LoVo (cell line): ENCODE measurements at regions not wholly inside any gene's neighbourhood (a gene's known extent, or its start where the extent isn't known, plus 50 kb on each side); places are given as distances from the start of the nearest gene placed in this dataset.

Experiments
- DNase-seq: peaks from one replicate; pipeline ENCODE4 v3.0.0-alpha.2; 2016; ENCODE audit warnings: low spot score

DNA sequence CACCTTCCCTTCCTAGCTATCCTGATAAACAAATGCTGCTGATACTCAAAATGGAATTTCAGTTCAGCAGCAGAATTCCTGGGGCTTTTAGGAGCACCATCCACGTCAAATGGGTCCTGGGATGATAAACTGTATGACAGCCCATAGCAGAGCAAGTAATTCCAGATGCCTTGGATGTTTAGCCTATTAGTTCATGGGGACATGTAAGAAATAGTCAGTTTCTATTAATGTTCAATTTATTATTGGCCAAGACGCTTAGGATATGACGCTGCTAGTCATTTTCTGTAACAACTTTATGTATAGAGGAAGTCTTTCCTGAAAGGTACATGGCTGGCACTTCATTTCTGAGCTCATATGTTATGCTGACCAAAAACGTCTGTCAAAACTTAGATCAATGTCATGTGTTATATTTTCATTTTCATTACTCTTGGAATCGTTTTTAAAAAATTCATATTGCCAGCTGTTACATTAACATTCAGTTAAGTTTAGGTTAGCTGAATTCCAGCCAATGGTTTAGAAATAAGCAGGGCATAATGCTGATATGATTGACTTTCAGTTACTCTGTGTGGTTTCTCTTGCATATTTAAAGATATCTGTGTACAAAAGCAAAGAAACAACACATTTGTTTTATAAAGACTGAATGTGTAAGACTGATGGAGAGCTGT lies 243.8 kb downstream of the CSNK1G3 start:
- no peak for DNase-seq

DNA sequence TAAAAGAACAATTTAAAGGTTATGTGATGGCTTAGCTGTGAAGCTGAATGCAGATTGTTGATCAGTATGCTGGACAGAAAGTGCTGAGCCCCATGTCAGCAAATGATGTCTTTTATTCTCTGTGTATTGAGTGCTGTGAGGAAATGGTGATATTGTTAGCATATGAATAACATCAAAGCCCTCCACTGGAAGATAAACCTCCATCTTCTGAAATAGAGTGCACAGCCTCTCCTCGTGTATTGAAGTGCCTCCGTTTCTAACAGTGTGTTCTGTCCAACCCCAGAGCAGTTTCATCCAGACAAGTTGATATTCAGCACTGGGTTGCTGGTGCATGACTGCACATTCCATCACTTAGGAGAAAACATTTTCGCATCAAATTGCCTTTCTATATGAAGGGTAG lies 242.9 kb downstream of the CSNK1G3 start:
- no peak for DNase-seq

DNA sequence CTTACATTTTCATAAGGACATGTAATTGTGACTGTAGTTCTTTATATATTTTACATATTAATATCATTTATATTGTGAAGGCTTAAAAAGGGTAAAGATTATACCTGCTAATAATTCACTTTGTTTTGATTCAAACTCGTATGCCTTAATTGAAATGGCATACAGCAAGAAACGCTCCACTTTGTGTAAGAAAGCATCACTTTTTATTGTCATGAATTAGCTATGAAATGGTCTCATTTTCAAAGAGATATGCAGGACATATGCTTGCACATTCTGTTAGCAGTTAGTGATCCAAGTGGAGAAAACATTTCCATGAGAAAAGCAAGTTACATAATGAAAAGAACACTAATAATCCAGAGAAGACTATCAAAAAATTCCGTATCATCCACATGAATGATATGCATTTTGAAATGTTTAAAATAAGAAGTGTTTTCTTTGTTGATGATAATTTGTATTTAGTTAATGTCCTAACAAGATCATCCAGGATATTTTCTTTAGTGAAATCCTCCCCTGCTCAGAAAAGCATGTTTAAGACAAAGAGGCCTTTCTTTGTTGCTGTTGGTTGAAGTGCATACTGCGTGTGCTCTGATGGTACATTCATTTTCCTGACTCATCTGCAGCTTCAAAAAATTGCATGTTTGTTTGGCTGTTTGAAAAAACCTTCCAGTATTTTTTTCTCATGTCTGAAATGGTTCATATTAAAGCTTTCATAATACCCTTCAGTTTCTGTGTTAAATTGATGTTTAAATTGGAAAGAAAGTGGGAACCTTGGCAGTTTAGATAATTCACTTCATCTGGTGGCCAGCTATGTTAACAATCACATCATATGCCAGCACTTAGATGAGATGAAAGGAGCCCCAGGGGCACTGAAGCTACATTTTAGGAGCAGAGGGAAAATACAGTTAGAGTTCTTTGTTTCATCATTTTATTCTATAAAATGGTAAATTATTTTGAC lies 242.2 kb downstream of the CSNK1G3 start:
- no peak for DNase-seq

DNA sequence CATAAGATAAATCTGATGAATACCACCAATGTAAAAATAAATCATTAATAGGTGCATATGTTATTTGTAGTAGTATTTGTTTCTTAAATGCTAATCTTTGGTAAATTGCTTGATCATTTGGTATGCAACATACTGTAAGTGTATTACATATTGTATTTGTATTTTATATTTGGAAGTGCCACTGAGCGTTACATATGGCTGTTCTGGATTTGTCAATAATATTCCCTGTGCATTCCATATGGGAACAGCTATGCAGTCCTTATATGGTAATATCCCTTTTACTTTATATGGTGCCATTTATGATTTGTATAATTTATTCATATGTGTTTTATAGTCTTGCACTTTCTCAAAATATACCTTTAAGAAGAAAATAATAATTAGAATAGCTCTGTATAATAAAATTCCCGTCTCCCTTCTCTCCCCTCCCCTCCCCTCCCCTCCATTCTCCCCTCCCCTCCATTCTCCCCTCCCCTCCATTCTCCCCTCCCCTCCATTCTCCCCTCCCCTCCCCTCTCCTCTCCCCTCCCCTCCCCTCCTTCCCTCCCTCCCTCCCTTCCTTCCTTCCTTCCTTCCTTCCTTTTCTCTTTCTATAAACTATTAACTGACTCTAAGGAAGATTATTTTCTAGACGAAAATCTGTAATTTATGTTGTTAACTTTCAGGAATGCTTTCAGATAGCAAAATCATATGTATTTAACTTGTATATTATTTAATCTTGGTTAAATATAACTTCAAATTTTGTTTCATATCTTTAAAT lies 241.4 kb downstream of the CSNK1G3 start:
- no peak for DNase-seq

DNA sequence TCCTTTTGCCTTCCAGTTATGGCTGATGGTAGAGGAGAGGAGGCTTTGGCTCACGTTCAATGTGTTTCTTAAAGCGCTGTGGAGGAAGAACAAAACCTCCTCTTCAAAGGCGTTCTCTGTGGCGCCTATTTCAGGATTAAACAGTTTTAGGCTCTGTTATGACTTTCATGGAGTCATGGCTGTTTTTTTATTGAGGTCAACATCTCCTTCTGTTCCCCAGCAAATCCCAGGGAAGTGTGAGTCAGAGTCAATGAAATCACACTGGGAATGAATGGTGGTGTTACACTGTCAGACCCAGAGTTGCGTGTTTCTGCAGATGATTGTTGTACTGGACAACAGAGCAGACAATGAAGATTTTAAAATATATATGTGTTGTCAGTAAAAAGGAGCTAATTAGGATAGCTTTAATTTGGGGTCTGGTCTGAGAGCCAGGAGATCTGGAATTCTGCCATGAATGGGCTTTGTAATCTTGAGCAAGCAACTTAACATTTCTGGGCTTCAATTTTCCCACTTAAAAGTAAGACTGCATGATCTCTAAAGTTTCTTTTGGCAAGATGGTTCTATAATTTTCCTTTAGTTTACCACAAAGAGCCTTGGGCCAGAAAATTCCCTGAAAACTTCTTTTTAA lies 240.7 kb downstream of the CSNK1G3 start:
- peak; percentile 25 for DNase-seq

DNA sequence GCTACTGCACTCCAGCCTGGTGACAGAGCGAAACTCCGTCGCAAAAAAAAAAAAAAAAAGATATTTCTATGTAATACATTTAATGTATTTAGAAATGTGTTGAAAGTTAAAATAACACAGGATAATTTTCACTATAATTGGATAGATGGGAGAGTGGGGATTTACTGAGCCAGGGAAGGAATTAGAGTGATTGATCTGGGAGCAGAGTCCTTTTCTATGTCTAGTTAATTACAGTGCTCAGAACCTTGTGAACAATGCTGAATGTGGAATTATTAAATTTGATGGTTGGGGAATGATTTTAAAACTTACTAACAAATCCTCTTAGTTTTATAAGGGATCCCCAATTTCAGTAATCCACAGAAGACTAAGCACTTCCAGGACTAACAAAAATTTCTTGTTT lies 239.7 kb downstream of the CSNK1G3 start:
- DNase-seq, result no peak

DNA sequence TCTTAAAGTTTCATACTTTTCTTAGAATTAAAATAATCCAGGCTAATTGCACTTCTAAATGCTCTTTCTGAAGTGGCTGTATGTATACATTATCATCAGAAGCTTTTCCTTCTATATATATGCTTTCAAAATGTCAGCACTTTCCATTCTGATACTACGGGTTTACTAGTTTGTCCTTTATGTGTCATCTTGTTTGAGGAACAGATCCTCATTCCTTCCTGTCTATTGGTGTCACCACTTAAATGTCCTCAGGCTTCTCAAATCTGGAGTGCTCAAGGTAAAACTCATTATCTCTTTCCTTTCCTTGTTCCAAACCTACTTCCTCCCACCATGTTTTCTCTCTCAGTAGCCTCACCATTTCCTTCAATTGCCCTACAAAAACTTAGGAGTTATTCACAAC lies 236.3 kb downstream of the CSNK1G3 start:
- DNase-seq, result no peak

DNA sequence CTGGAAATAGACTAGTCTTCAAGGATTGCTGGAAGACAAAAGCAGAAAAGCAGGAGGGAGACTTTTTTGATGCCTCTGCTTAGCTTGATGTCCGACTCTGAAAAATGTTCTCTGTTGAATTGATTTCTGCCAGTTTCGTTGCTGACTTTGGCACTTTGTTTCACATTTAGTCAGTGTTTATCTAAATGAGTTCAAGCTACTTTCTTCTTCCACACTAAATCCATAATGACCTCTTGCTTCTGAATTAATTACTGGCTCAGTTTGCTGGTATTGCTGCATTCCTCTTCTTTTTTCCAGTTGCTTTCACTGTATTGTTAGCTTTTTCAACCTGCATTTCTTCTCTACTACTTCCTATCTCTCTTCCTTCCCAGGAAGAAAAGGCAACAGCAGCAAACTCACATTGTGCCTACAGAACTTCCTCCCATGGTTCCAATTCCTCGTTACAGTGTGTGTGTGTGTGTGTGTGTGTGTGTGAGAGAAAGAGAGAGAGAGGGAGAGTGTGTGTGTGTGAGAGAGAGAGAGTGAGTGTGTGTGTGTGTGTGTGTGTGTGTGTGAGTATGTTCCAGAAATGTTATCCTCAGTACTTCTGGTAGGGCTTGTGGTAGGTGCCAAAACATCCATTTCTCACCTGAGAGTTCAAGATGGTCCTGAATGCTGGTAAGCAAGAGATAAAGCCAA lies 234.8 kb downstream of the CSNK1G3 start:
- no peak for DNase-seq

DNA sequence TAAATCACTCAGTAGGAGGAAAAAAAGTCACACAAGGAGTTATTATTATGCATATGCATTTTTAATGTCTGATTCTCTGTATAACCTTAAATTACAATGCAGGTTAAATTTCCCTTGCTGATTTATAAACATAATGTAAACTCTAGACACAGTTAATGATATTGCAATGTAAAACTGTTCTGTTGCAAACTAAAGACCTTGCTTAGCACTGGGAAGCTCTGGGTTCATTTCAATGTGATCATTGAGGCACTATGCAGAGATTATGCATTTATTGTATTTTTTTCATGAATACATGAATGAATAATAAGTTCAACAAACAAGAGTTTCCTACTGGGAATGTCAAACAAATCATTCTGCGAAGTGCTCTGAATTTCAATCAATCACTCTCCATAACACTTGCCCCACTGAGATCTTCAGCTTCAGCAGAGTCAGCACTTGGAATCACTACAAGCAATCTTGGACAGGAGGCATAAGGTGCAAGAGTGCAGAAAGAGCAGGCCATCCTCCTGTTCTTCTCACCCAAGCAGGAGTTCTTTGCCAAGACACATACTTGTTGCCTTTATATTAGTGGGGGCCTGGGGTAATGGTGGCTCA lies 232.1 kb downstream of the CSNK1G3 start:
- no peak for DNase-seq

DNA sequence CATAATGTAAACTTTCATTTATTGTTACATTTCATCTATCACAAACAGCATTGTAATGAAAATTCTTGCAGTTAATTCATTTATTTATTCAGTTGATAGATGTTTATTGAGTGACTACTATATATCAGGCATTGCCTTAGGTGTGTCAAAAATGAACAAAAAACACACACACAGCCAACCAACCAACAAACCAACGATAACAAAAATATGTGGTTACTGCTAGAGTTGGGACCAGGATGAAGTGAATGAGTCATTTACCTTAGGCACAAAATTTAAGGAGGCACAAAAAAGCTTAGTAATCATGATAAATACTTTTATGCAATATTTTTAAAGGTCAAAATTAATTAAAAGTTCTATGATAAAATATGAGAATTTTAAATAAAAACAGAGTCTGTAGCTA lies 223.4 kb downstream of the CSNK1G3 start:
- no peak for DNase-seq

DNA sequence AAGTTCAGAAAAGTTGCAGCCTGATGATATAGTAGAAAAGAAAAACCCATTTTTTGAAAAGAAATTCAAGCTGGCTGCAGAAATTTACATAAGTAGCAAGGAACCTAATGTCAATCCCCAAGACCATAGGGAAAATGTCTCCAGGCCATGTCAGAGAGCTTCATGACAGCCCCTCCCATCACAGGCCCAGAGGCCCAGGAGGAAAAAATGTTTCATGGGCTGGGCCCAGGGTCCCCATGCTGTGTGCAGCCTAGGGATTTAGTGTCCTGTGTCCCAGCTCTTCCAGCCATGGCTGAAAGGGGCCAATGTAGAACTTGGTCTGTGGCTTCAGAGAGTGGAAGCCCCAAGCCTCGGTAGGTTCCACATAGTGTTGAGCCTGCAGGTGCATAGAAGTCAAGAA lies 220.3 kb downstream of the CSNK1G3 start:
- DNase-seq, result no peak

DNA sequence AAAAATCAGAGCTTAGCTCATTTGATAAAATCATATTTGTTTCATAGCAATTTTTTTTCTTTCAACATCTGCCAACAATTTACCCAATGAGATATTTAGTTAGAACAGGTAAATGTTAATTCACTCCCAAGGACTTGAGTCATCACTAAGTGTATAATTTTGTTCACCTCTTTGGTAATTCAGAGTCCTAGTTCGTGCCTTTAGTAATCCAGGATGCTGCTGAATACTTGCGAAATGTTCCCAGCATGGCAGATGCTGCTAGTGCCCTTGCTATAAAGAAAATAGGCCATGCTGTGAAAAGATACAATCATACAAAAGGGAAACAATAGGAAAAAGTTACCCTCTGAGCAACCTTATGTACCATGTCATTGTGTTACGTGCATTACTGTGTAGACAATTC lies 210.5 kb downstream of the CSNK1G3 start:
- no peak for DNase-seq

DNA sequence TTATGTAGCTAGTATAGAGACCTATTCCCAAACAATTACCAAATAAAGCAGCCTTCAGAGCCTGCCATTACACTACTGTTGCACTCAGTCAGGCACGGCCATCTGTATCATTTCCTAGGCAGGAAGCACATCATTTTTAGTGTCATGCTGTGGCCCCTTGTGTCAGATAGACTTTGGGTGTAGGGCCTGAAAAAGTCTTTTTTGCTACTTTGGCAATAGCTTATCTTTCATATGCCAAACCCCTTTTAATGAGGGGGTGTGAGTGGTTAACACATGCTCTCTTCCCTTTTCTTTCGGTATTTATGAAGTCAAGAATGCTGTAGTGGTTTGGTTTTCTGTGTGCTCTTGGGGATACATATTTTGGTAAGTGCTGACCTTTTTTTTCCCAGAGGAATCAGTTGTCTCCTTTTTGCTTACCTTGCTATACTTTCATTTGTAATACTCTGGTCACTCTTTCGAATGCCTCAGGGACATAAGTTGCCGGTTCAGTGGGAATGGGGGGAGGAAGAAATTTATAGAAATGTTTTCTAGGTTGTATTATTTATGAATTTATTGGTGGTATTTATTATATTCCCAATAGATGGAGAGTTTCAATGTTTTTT lies 209.8 kb downstream of the CSNK1G3 start:
- no peak for DNase-seq

DNA sequence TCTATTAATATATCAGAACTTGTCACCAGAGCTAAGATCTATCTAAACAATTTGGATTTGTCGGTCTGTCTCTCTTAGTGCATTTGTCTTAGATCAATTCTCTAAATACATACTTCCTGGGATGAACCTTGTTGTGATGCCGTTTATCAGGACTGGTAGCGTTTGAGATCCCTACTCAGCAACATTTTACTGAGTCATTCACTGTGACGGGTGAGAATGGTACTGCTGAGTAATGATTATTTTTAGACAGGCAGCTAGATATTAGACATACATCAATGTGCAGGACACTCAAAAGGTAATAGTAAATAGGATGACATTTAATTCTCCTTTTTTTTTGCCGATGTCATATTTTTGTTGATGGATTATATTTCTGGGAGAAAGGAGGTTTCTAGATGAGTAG lies 209.0 kb downstream of the CSNK1G3 start:
- no peak for DNase-seq

DNA sequence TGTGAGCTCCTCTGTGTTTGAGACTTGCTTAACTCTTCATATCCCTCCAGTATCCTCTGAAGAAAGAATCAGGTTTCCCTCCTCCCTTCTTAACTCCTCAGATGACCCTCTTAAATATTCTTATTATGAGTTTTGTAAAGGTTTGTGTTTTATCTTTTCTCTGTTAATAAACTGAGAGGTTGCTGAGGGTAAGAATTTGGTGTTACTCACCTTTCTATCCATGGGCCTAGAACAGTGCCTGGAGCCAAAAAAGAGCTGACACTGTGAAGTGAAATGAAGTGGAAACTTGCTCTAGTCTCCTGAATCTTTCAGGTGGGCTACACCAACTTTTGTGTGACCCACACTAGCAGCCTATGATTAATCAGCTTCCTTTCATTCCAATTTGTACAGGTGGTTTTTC lies 208.4 kb downstream of the CSNK1G3 start:
- no peak for DNase-seq

DNA sequence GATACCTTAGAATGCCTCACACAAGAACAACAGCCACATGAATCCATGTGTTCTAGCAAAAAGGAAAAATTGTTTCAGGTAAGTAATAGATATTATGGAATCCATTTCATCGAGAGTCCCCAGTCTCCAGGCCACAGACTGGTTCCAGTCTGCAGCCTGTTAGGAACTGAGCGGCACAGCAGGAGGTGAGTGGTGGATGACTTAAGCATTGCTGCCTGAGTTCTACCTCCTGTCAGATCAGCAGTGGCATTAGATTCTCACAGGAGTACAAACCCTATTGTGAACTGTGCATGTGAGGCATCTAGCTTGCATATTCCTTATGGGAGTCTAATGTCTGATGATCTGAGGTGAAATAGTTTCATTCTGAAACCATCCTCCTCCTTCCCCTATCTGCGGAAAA lies 207.0 kb downstream of the CSNK1G3 start:
- DNase-seq, result no peak

DNA sequence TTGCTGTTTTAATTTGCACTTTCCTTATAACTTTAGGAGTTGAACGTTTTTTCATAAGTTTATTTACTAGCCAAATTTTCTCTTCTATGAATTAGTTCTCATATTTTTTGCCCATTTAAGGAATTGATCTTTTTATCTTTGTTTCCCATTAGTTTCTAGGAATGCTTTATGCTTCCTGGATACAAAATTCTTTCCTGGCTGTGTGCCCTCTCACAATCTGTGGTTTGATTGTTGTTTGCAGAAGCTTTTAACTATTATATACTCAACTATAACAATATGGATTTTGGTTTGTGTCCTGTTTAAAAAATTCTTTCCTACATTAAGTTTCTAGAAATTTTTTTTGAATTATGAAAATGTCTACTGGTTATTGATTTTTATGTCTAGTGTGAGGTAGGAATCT lies 206.3 kb downstream of the CSNK1G3 start:
- no peak for DNase-seq

DNA sequence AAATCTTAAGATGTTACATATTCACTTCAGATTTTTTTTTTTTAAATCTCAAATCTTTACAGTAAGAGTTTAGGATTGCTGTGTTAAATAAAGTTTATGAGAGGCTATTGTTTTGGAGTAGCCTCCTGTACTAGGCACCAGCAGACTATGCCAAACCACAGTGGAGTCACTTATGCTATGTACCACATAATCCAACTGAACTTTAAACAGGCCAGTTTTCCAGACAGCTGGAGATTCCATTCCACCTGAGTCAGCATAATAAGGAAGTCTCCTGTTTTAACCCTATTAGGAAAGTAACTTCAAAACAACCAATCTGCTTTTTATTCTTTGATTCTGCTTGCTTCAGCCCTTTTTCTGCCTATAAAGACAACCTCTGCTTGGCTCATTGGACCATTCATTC lies 205.2 kb downstream of the CSNK1G3 start:
- no peak for DNase-seq

DNA sequence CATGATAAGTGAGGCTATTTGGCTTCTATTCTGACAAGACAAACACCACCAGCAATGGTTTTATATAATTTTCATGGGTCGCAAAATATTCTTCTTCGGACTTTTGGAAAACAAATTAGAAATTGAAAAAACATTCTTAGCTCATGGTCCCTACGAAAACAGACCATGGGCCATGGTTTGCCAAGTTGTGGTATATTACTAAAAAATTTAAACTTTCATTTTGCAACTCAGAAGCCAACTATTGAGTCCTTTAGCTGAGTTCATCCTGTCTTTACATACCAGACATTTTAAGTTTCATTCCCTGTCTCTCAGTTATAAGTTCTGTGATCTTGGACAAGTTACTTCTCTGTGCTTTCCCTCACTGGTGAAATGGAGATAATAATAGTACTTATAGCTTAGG lies 198.1 kb downstream of the CSNK1G3 start:
- DNase-seq, result no peak

DNA sequence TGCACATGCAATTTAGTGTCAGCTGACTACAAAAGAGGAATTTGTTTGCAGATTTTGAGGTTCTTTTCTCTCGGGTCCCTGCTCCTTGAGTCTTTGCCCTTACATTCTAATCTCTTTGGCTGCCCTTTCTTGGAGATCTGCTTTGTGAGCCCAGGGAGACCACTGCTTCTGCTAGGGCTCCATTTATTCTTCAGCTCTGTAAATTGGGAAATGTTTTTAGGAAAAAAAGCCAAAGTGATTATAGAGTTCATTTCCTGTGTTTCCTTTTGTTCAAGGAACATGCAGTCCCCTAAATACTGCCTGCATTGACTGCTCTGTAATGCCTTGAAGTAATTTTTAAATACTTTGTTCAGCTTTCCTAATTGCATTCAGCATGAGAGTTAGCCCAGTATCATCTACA lies 197.4 kb downstream of the CSNK1G3 start:
- DNase-seq, result no peak
